Body of pancreas (tissue), 4 donors: ENCODE measurements at regions not wholly inside any gene's neighbourhood (a gene's known extent, or its start where the extent isn't known, plus 50 kb on each side); places are given as distances from the start of the nearest gene placed in this dataset.

Experiments
- ATAC-seq: fragments of 150-250 bp; one replicate; pipeline ENCODE4 v1.9.1; 2016
- DNase-seq, 4 donors: peaks; one replicate each; pipeline ENCODE4 v3.0.0-alpha.2; 2019
- H3K27ac ChIP-seq, 4 donors: fragments of 200-600 bp; sonication (generic); 1 replicate in 3 of 4; 2 replicates in 1 of 4; pipeline versions ENCODE4 v1.5.1 to v1.6.1; 2016 to 2019; ENCODE audit warnings: mild to moderate bottlenecking in 1 of 4, mixed read lengths in 1 of 4, moderate library complexity in 1 of 4
- H3K27me3 ChIP-seq, 2 donors: fragments of 200-600 bp; sonication (generic); one replicate each; pipeline ENCODE4 v1.6.0; 2016; ENCODE audit warnings: mild to moderate bottlenecking in 1 of 2
- H3K36me3 ChIP-seq, 2 donors: fragments of 200-600 bp; sonication (generic); replicated peaks in 1 of 2; 2 replicates each; pipeline ENCODE4 v1.5.1; 2016; ENCODE audit warnings: low read depth in 2 of 2; ENCODE audit not compliant: insufficient read depth in 1 of 2
- H3K4me1 ChIP-seq: fragments of 200-600 bp; sonication (generic); one replicate; pipeline ENCODE4 v1.6.0; 2016
- H3K4me3 ChIP-seq, 2 donors: fragments of 200-600 bp; sonication (generic); 1 replicate in 1 of 2; 2 replicates in 1 of 2; pipeline ENCODE4 v1.5.1; 2016 to 2019
- H3K9me3 ChIP-seq, 3 donors: fragments of 200-600 bp; sonication (generic); 1 replicate in 2 of 3; 2 replicates in 1 of 3; pipeline ENCODE4 v1.5.1; 2016
- POLR2A ChIP-seq, 3 donors: fragments of 450-650 bp; IDR thresholded peaks; one replicate each; pipeline ENCODE4 v1.6.1; 2016; ENCODE audit warnings: antibody characterized with exemption in 3 of 3, mild to moderate bottlenecking in 2 of 3
- WGBS, 2 donors: methylation state at CpG; one replicate each; pipeline ENCODE4 v1.1.5; 2017; 5-methylcytosine and 5-hydroxymethylcytosine counted together
- intact Hi-C: fragments of 100-400 bp; cut with DNase I; formaldehyde crosslinking; loops from one replicate; pipeline ENCODE4 v1.15.1; 2023
- TF ChIP-seq, protein P1 (sequence below), 7 experiments: fragments of 450-650 bp in 4 of 7; fragments of 200-600 bp in 3 of 7; sonication (generic) in 3 of 7; IDR thresholded peaks; one replicate each; pipeline ENCODE4 v1.5.1; 2016 to 2019; ENCODE audit warnings: antibody characterized with exemption in 7 of 7

DNA sequence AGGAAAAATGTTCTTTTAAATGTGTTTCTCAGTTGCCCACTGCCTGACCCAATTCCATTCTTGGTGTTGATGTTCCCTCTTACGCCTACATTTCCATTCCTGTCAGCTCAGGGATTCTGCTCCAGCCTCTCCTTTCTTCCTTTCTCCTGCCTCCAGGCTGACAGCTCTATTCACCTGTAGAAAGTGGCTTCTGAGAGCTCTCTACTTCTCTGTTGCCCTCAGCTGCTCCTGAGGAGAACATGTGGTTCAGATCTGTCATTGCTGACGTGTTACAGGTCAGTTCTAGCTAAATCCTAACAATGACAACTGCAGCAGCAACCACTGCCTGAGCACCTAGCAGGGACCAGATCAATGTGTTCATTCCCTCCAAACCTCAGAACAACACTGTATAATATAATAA lies 144.9 kb upstream of the PLAAT1 start:
- whole genome bisulfite sequencing, 2 donors: 51 to 64% methylated on average over 2 of the region's 2 CpGs

DNA sequence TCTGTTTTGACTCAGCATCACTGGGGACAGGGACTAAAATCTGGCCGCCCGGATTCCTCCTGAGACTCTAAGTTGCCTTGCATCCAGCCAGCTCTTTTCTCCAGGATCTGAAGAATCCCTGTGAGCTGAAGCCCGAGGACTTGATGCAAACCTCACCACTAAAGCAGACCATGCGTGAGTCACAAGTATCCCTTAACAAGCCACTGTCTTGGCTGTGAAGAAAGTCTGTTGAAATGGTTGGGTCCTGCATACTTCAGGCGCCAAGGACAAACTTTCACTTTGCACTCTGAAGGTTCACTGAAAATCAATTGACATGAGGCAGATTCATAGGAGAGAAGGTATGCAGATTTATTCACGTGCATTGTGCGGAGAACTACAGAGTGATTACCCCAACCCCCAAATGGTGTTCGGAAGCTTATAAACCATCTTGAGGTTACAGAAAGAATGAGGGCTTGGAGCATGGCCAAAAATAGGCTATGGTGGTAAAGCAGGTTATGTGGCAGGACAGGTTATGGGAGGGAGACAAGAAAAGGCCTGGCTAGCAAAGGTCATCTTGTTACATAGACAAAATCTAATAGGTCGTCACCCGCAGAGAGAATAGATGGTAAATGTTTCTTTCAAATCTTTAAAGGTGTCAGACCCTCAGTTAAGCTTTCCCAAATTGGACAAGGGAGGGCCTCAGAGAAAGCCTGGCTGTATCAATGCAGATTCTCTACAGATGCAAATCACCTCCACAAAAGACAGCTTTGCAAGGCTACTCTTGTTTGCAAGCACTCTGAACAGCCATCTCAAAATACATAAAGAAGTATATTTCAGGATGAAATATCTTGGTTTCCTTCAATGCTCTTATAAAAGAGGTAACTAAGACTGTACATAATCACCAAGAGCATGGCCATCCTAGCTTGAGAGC lies 126.3 kb upstream of the PLAAT1 start:
- DNase-seq (no peak), ATAC-seq (no peak)
- Histone ChIP-seq H3K4me3 (no peak overlapping the region), H3K4me1 (no peaks in the 10 kb centered on the region), H3K27ac (no peak overlapping the region), H3K27me3 (no peaks in the 10 kb centered on the region), H3K36me3 (no peaks in the 10 kb centered on the region), H3K9me3 (no peaks in the 10 kb centered on the region)
- intact Hi-C loops: no loop called here
- TF ChIP-seq, protein P1, sequence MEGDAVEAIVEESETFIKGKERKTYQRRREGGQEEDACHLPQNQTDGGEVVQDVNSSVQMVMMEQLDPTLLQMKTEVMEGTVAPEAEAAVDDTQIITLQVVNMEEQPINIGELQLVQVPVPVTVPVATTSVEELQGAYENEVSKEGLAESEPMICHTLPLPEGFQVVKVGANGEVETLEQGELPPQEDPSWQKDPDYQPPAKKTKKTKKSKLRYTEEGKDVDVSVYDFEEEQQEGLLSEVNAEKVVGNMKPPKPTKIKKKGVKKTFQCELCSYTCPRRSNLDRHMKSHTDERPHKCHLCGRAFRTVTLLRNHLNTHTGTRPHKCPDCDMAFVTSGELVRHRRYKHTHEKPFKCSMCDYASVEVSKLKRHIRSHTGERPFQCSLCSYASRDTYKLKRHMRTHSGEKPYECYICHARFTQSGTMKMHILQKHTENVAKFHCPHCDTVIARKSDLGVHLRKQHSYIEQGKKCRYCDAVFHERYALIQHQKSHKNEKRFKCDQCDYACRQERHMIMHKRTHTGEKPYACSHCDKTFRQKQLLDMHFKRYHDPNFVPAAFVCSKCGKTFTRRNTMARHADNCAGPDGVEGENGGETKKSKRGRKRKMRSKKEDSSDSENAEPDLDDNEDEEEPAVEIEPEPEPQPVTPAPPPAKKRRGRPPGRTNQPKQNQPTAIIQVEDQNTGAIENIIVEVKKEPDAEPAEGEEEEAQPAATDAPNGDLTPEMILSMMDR (IDR thresholded peaks at IDR 0.05): no peak
- TF ChIP-seq POLR2A (IDR thresholded peaks at IDR 0.05): no peak
- 58 to 77% methylated on average over 10 of the region's 10 CpGs for WGBS, 2 donors

More for the DNA sequence above, 144.9 kb upstream of the PLAAT1 start:
- no peak overlapping the region for H3K4me3 ChIP-seq
- ATAC-seq (no peak), DNase-seq (no peak)
- intact Hi-C loops: no loop called here
- H3K36me3 ChIP-seq: no peaks in the 10 kb centered on the region
- H3K4me1 ChIP-seq: no peaks in the 10 kb centered on the region
- TF ChIP-seq, protein P1 (IDR thresholded peaks at IDR 0.05): no peak
- TF ChIP-seq POLR2A (IDR thresholded peaks at IDR 0.05): no peak
- H3K9me3 ChIP-seq: no peaks in the 10 kb centered on the region
- H3K27me3 ChIP-seq: no peaks in the 10 kb centered on the region
- no peak overlapping the region for H3K27ac ChIP-seq

DNA sequence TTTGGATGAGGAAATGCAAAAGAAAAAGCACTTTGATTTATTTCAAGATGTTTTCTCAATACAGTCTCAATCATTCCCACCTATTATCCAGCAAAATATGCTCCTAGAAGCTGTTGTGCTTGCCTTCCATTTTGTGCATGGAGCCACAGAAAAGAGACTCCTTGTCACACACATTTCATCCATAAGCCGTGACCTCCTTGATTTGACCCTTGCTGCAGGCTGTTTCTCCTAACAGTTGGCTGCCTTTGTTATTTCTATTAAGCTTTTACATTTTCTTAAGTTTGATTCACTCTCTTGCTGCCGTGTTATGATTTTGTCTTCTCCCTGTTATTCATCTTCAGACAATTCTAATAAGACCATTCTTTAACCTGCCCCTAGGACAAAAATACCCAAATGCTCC lies 124.2 kb upstream of the PLAAT1 start:
- intact Hi-C loops: no loop called here
- Histone ChIP-seq H3K27me3 (no peaks in the 10 kb centered on the region), H3K9me3 (no peaks in the 10 kb centered on the region), H3K27ac (no peak overlapping the region), H3K4me3 (no peak overlapping the region), H3K36me3 (no peaks in the 10 kb centered on the region), H3K4me1 (no peaks in the 10 kb centered on the region)
- ATAC-seq (no peak), DNase-seq (no peak)
- TF ChIP-seq POLR2A (IDR thresholded peaks at IDR 0.05): no peak
- TF ChIP-seq, protein P1 (IDR thresholded peaks at IDR 0.05): no peak
- WGBS, 2 donors: 73 to 74% methylated on average over 2 of the region's 2 CpGs

DNA sequence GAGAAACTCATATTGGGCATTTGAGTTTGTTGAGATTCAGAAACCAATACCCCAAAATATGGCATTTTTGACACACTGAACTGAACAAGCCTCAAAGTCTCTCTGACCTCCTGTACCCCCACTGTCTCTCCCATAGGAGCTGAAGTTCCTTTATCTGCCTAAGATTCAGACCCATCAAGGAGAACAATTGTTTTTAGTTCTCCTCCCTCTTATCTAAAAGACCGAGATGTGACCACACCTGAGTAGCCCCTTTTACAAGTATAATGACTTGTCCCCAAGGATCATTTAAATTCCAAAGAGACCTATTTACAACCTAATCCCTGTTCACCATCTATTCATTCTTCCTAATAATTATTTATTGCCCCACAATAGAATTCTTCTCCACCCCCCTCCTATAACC lies 122.1 kb upstream of the PLAAT1 start:
- Histone ChIP-seq H3K4me3 (no peak overlapping the region), H3K4me1 (no peaks in the 10 kb centered on the region), H3K27me3 (no peaks in the 10 kb centered on the region), H3K9me3 (no peaks in the 10 kb centered on the region), H3K36me3 (no peaks in the 10 kb centered on the region), H3K27ac (no peak overlapping the region)
- intact Hi-C loops: no loop called here
- no peak for DNase-seq
- ATAC-seq: no peak
- WGBS, 2 donors: 73 to 83% methylated on average over 1 of the region's 1 CpG
- no peak for TF ChIP-seq POLR2A (IDR thresholded peaks at IDR 0.05)
- TF ChIP-seq, protein P1 (IDR thresholded peaks at IDR 0.05): no peak

DNA sequence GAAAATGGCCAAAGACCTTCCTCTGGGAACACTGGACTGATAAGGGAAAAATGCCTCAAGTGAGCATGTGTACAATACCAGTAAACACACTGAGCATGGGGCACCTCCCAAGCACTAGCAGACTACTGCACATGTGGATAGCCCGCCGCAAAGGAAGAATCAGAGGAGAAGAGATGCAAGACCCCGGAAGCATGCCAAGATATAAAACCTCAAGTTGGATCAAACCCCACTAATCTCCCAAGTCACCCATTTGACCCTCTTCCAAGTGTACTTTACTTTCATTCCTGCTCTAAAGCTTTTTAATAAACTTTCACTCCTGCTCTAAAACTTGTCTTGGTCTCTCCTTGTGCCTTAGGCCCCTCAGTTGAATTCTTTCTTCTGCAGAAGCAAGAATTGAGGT lies 121.1 kb upstream of the PLAAT1 start:
- DNase-seq (no peak), ATAC-seq (no peak)
- Histone ChIP-seq H3K36me3 (no peaks in the 10 kb centered on the region), H3K27me3 (no peaks in the 10 kb centered on the region), H3K4me1 (no peaks in the 10 kb centered on the region), H3K4me3 (no peak overlapping the region), H3K9me3 (no peaks in the 10 kb centered on the region), H3K27ac (no peak overlapping the region)
- WGBS, 2 donors: 72 to 73% methylated on average over 3 of the region's 3 CpGs
- TF ChIP-seq, protein P1 (IDR thresholded peaks at IDR 0.05): no peak
- no peak for TF ChIP-seq POLR2A (IDR thresholded peaks at IDR 0.05)
- intact Hi-C loops: no loop called here
